ENCODE measurements at regions not wholly inside any gene's neighbourhood (a gene's known extent, or its start where the extent isn't known, plus 50 kb on each side); places are given as distances from the start of the nearest gene placed in this dataset.

DNA sequence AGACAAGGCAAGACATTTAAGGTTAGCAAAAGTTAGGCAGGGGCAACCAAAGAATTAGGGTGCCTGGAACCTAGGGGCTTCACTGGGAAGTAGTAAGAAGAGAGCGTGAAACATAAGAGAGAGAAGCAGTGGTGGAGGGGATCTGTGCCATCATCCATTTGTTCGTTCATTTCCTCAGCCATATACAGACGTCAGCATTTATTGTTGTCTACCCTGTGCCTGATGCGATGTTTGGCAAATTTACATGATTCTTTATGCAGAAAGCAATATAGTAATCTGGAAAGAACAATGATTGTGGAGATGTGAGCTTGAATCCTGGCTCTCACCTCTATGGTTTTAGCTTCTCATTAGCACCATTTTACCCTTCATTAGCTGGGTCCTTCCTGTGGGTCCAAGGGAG is 477.5 kb upstream of the MPDZ start:
- ChIA-PET POLR2A (no interaction called here), CTCF (no interaction called here)
- no peaks in the 10 kb centered on the region for H3K4me1 Mint-ChIP-seq
- H3K4me3 Mint-ChIP-seq, result no peak overlapping the region
- peaks cover 12% of the 10 kb centered on the region for H3K9me3 Mint-ChIP-seq
- H3K27ac Mint-ChIP-seq, result no peak overlapping the region
- DNase-seq, result no peak
- H3K27me3 Mint-ChIP-seq, result no peaks in the 10 kb centered on the region
- H3K36me3 Mint-ChIP-seq (ENCODE audit: low read depth), result no peaks in the 10 kb centered on the region

DNA sequence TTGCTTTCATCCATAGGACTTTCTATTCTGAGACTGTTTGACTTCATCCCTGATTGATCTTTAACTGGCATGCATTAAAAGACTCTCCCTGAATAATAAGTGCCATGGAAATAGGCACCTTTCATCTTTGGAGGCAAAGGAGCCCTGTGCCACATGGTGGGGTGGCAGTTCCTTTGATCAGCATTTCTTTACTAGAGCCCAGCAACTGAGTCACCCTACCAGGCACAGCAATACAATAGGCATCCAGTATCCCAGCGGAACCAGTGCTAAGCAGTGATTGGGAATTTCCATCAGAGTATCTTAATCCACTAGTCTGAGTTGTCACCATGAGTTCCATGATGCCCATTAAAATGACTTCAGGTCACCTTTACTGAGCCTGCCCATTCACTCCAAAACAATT is 476.1 kb upstream of the MPDZ start:
- Mint-ChIP-seq H3K4me3 (no peak overlapping the region), H3K9me3 (peaks cover 12% of the 10 kb centered on the region), H3K36me3 (ENCODE audit: low read depth) (no peaks in the 10 kb centered on the region), H3K27me3 (no peaks in the 10 kb centered on the region), H3K4me1 (no peaks in the 10 kb centered on the region), H3K27ac (no peak overlapping the region)
- ChIA-PET POLR2A (no interaction called here), CTCF (no interaction called here)
- DNase-seq, result no peak

DNA sequence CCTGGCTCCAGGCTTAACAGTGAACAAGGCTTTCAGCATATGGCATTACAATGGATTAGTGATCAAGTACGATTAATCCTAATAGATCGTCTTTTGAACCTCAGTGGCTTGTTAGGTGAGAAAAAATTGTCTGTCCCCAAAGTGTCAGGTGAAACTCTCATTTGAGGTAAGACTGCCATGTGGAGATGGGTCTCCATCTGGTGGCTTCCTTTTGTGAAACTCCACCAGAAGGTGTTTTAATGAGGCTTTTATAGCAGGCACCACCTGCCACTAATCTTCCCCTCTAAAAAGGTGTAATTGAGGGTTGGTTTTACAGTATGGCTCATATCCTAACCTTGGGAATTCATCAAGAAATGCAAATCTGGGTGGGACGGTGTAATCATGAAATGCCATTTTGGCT is 471.1 kb upstream of the MPDZ start:
- DNase-seq, result no peak
- peaks cover 19% of the 10 kb centered on the region for H3K9me3 Mint-ChIP-seq
- H3K4me3 Mint-ChIP-seq, result no peak overlapping the region
- ChIA-PET POLR2A (no interaction called here), CTCF (no interaction called here)
- no peak overlapping the region for H3K27ac Mint-ChIP-seq
- H3K36me3 Mint-ChIP-seq (ENCODE audit: low read depth), result no peaks in the 10 kb centered on the region
- no peaks in the 10 kb centered on the region for H3K4me1 Mint-ChIP-seq
- no peaks in the 10 kb centered on the region for H3K27me3 Mint-ChIP-seq

DNA sequence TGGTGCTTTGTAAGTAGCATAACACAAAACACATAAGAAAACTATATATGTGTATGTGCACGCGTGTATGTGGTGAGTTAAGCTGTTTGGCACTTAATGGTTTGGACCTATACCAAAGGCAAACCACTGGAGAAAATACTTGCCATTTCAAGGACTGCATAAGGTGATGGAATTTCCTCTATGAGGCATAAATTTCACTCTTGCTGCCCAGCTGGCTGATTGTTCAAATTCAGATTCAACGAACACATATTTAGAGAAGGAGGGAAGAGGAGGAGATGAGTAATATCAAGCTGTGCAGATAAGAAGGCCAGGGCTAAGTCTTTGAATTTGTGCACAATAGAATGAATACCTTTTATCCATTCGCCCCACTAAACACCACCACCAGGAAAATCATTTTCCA is 470.6 kb upstream of the MPDZ start:
- ChIA-PET POLR2A (no interaction called here), CTCF (no interaction called here)
- no peak for DNase-seq
- Mint-ChIP-seq H3K27me3 (no peaks in the 10 kb centered on the region), H3K27ac (no peak overlapping the region), H3K36me3 (ENCODE audit: low read depth) (no peaks in the 10 kb centered on the region), H3K4me3 (no peak overlapping the region), H3K4me1 (no peaks in the 10 kb centered on the region), H3K9me3 (peaks cover 19% of the 10 kb centered on the region)

DNA sequence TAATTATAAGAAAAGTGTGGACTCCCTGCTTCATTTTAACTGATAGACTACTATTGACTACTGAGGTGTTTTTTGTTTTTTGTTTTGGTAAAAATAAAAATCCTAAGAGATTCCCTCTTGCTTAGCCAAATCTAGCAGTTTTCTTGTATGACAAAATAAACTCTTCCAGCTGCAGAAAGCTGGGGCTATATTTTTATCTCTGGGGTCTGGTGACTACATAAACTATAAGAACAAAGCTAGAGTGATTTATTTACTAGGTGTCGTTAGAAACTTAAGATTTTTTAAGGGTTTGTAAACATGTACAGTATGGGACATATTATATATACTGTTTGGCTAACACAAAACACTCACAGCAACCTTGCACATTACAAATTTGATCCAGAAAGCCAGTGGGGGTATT is 467.4 kb upstream of the MPDZ start:
- ChIA-PET POLR2A (no interaction called here), CTCF (no interaction called here)
- H3K36me3 Mint-ChIP-seq (ENCODE audit: low read depth), result no peaks in the 10 kb centered on the region
- H3K9me3 Mint-ChIP-seq, result peaks cover 9% of the 10 kb centered on the region
- no peak for DNase-seq
- H3K27ac Mint-ChIP-seq, result no peak overlapping the region
- no peaks in the 10 kb centered on the region for H3K27me3 Mint-ChIP-seq
- no peak overlapping the region for H3K4me3 Mint-ChIP-seq
- no peaks in the 10 kb centered on the region for H3K4me1 Mint-ChIP-seq

DNA sequence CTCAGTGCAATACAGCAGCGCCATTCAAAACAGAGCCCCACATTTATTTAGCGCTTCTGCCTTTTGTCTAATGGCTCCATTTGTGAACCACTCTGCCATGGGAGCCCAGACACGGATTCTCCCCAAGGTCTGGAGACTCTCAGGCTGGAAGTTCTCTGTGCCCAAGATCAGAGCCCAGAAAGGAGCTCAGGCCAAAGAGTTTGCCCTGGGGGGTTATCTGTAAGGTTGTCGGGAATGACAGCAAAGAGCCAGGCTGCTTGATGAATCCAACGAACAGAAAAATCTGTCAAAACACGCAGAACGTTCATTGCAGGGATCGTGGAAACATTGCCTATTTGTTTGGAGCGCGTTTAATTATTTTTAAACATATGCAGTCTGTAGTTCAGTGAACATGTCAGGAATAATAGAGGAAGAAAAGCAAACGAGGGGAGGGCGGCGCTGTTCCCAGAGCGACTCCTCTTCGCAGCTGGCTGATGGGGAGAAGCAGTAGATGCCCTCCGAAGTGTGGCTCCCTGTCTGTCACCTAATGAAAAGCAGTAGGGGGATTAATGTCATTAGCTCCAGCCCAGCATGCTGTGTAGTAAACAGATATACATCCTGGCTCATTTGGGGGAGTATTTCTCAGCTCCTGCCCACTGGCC is 464.9 kb upstream of the MPDZ start:
- H3K4me3 Mint-ChIP-seq, result no peak overlapping the region
- no peaks in the 10 kb centered on the region for H3K4me1 Mint-ChIP-seq
- peaks cover 1% of the 10 kb centered on the region for H3K9me3 Mint-ChIP-seq
- CTCF ChIA-PET, result no interaction called here
- no peak for DNase-seq
- no peaks in the 10 kb centered on the region for H3K36me3 Mint-ChIP-seq (ENCODE audit: low read depth)
- no peaks in the 10 kb centered on the region for H3K27me3 Mint-ChIP-seq
- H3K27ac Mint-ChIP-seq, result no peak overlapping the region
- POLR2A ChIA-PET, result no interaction called here

DNA sequence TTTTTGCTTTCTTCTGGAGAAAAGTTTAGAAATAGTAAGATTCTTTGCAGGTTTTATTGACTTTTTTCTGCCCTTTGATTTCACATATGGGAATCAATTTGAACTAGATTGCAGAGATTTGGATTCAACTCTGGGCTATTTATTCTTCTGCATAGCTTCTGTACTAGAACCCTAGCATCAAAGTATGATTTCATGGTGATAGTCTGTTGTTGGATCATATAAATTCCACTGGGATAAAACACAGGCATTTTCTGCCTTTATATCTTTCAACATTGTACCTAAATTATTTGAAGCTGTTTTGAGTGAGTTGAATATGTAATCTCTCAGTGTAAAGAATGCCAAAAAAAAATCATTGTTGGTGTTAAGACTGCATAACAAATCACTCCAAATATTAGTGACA is 458.4 kb upstream of the MPDZ start:
- H3K4me3 Mint-ChIP-seq, result no peak overlapping the region
- POLR2A ChIA-PET, result no interaction called here
- CTCF ChIA-PET, result no interaction called here
- DNase-seq, result no peak
- H3K4me1 Mint-ChIP-seq, result no peaks in the 10 kb centered on the region
- peaks cover 5% of the 10 kb centered on the region for H3K9me3 Mint-ChIP-seq
- no peaks in the 10 kb centered on the region for H3K36me3 Mint-ChIP-seq (ENCODE audit: low read depth)
- no peaks in the 10 kb centered on the region for H3K27me3 Mint-ChIP-seq
- H3K27ac Mint-ChIP-seq, result no peak overlapping the region

DNA sequence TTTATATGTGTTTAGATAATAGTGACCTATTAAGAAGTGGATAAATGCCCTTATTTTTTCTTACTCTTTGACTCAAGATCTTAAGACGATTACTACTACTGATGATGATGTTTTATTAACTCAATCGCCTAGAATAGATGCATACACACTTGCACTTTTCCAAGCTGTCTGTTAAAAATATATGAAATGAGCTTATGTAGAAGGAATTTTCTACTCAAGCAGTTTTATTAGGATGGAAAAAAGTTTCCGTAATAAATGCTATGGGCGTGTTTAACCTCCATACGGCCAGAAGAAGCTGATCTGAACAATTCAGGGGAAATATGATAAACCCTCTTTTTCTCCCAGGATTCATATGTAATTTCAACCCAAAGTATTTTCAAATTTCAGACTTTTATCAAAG is 455.7 kb upstream of the MPDZ start:
- Mint-ChIP-seq H3K4me1 (no peaks in the 10 kb centered on the region), H3K9me3 (peaks cover 8% of the 10 kb centered on the region), H3K36me3 (ENCODE audit: low read depth) (no peaks in the 10 kb centered on the region), H3K27ac (no peak overlapping the region), H3K4me3 (no peak overlapping the region), H3K27me3 (no peaks in the 10 kb centered on the region)
- ChIA-PET POLR2A (no interaction called here), CTCF (no interaction called here)
- DNase-seq, result no peak

DNA sequence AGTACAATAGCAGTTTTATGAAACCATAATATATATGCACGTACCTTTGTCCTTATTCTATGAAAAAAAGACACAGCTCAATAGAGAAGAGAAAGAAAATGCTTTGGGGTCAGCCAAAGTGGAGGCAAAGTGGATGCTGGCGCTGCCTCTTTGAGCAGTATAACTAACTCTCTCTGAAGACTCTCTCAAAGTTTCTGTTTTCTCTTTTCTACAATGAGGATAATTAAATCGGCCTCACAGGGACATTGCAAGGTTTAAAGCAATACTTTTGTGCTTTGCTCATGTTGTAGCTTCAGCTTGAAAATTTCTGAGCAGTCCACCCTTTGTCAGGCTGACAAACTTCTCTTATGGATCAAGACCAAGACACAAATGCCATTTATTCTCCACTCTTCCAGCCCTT is 455.1 kb upstream of the MPDZ start:
- Mint-ChIP-seq H3K4me1 (no peaks in the 10 kb centered on the region), H3K36me3 (ENCODE audit: low read depth) (no peaks in the 10 kb centered on the region), H3K4me3 (no peak overlapping the region), H3K27ac (no peak overlapping the region), H3K27me3 (no peaks in the 10 kb centered on the region), H3K9me3 (peaks cover 10% of the 10 kb centered on the region)
- ChIA-PET CTCF (no interaction called here), POLR2A (no interaction called here)
- no peak for DNase-seq

DNA sequence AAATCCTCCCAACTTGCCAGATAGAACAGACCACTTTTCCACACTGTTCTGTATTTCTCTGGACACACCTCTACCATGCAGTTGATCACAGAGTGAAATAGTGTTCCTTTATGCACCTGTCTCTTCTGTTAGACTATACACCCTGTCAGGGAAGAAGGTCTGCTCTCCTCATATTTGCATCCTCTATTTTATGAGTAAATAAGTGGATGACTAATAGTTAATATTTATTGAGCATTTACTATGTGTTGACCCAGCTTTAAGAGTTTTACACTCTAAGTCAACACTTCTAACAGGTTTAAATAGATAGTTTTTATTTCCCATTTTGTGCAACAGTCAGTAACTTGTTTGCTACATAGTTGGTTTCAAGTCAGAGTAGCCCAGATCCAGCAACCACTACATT is 452.8 kb upstream of the MPDZ start:
- DNase-seq, result no peak
- POLR2A ChIA-PET, result no interaction called here
- Mint-ChIP-seq H3K9me3 (peaks cover 7% of the 10 kb centered on the region), H3K36me3 (ENCODE audit: low read depth) (no peaks in the 10 kb centered on the region), H3K4me3 (no peak overlapping the region), H3K4me1 (no peaks in the 10 kb centered on the region), H3K27ac (no peak overlapping the region), H3K27me3 (no peaks in the 10 kb centered on the region)
- CTCF ChIA-PET, result no interaction called here

DNA sequence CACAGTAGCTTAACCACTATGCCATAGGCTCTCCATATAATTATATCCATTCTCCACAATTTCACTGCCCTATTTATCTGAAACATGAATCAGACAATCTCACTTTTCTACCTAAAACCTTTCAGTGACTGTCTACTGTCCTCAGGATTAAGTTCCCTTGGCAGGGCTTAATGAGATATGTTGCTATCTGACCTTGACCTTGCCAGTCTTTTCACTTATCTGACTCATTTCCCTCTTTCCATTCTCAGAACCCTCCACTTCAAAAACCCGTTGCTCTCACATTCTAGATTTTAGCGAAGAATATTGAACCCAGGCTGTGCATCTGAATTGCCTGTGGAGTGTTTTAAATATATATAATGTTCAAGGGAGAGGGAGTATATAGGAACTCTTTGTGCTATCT is 452.1 kb upstream of the MPDZ start:
- H3K9me3 Mint-ChIP-seq, result peaks cover 7% of the 10 kb centered on the region
- ChIA-PET POLR2A (no interaction called here), CTCF (no interaction called here)
- no peak overlapping the region for H3K4me3 Mint-ChIP-seq
- H3K36me3 Mint-ChIP-seq (ENCODE audit: low read depth), result no peaks in the 10 kb centered on the region
- no peak for DNase-seq
- H3K27ac Mint-ChIP-seq, result no peak overlapping the region
- no peaks in the 10 kb centered on the region for H3K27me3 Mint-ChIP-seq
- no peaks in the 10 kb centered on the region for H3K4me1 Mint-ChIP-seq

DNA sequence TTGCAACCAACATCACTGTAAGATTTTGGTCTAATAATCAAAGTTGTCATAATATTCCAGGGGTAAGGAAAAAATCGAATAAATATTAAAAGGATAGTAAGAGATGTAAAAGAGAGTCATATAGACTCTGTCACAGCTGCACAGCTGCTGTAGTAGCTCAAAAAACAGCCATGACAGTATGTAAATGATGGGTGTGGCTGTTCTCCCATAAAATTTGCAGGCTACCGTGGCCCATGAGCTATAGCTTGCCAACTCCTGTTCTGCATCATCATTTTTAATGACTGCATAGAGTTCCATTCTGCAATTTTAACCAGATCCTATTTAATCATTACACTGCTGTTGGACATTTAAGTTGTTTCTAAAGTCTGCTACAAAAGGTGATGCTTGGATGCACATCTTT is 450.5 kb upstream of the MPDZ start:
- POLR2A ChIA-PET, result no interaction called here
- Mint-ChIP-seq H3K36me3 (ENCODE audit: low read depth) (no peaks in the 10 kb centered on the region), H3K9me3 (peaks cover 8% of the 10 kb centered on the region), H3K4me1 (no peaks in the 10 kb centered on the region), H3K4me3 (no peak overlapping the region), H3K27ac (no peak overlapping the region), H3K27me3 (no peaks in the 10 kb centered on the region)
- CTCF ChIA-PET, result no interaction called here
- no peak for DNase-seq

DNA sequence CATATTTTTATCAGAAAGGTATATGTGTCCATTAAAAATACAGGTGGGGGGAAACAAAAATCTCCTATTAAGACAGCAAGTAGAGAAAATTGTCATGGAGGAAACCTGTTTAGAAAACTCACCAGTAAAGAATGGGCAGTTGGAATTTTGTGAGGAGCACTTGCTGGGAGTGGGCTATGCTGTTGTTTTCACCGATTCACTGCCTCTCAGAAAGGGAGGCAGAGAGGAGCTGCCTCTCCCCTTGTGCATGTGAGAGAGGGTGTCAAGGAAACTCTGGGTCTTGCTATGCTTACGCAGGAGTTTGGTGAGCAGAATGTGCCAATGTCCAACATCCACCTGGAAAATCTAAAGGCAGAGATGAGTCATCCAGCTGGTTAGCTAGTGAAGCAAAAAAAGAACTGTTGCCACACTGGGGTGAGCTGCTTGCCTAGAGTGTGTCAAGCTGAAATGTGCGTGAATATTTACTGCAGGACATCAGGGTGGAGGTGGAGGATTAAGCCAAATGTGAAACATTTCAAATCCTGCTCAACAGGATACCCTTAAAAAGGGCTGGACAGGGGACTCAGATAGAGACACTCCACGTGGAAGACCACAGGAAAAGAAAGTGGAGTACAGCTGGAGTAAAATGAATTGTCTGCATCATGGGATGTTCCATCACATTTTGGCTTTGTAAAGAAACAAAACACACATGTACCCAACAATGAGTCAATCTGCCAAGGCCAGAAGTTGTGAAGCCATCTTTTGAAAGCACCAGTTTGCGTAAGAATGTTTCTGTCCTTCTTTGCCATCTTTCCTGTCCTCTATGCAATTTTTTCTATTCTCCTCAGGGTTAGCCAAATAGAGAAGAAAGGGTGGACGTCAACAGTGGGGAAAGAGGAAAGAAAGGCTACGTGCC is 449.7 kb upstream of the MPDZ start:
- H3K4me1 Mint-ChIP-seq, result no peaks in the 10 kb centered on the region
- no peaks in the 10 kb centered on the region for H3K27me3 Mint-ChIP-seq
- H3K27ac Mint-ChIP-seq, result no peak overlapping the region
- no peak overlapping the region for H3K4me3 Mint-ChIP-seq
- ChIA-PET POLR2A (no interaction called here), CTCF (no interaction called here)
- H3K9me3 Mint-ChIP-seq, result peaks cover 9% of the 10 kb centered on the region
- H3K36me3 Mint-ChIP-seq (ENCODE audit: low read depth), result no peaks in the 10 kb centered on the region
- no peak for DNase-seq

DNA sequence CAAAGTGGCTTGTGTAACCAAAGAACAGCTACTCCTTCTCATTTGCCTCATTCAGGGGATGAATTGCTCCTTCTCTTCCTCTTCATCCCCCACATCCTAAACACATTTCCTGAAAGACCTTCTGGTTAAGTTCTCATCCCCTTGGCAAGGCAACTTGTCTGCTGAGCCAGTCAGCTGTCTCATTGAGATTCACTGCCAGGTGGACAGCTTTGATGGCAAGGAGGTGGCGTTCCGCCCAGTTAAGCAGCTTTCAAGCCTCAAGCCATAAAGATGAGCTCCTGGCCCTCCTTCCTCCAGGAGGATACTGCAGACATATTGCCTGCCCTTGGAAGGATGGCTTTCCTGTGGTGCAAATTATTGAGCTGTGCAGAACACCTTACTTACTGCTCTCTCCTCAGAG is 448.6 kb upstream of the MPDZ start:
- Mint-ChIP-seq H3K27me3 (no peaks in the 10 kb centered on the region), H3K4me3 (no peak overlapping the region)
- CTCF ChIA-PET, result no interaction called here

More for the DNA sequence above, 448.6 kb upstream of the MPDZ start:
- H3K4me1 Mint-ChIP-seq, result no peaks in the 10 kb centered on the region
- peaks cover 11% of the 10 kb centered on the region for H3K9me3 Mint-ChIP-seq
- no peaks in the 10 kb centered on the region for H3K36me3 Mint-ChIP-seq (ENCODE audit: low read depth)
- POLR2A ChIA-PET, result no interaction called here
- no peak overlapping the region for H3K27ac Mint-ChIP-seq
- DNase-seq, result no peak

Data from activated CD4-positive, alpha-beta memory T cell treated with anti-CD3 and anti-CD28 coated beads, Interleukin-2, amount 10 ng/mL, durations not matched to agents 7 days and 5 days (primary cell).